Fibroblast of upper back skin (primary cell): ENCODE measurements at regions not wholly inside any gene's neighbourhood (a gene's known extent, or its start where the extent isn't known, plus 50 kb on each side); places are given as distances from the start of the nearest gene placed in this dataset.
"Not testable (repeated sequence)": the region's sequence is repeated elsewhere in the genome, so short reads cannot be mapped to it uniquely, and the experiment has no call there.

Experiments used
- DNase-seq: peaks from one replicate; pipeline ENCODE4 v3.0.0-alpha.2; 2013

DNA sequence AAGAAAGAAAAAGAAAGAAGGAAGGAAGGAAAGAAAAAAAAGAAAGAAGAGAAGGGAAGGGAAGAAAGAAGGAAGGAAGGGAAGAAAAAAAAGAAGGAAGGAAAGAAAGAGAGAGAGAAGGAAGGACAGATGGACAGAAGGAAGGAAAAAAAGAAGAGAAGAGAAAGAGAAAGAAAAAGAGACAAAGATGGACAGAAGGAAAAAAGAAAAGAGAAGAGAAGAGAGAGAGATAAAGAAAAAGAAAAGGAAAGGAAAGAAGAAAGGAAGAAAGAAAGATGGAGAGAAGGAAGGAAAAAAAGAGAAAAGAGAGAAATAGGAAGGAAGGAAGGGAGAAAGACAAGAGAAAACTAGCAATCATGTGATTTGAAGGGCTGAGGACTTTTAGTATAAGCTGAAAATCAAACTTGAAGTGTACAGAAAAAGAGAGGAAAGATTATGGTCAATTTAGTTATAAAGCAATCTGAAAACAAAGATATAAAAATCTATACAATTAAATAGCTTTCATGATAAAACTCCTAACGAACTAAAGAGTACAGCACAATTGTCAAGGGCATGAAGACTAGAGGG, 115.3 kb downstream of the LTN1 start:
- no peak for DNase-seq

GRCh38 chr21:28875078-28875477, 117.6 kb downstream of the LTN1 start:
- no peak for DNase-seq

DNA sequence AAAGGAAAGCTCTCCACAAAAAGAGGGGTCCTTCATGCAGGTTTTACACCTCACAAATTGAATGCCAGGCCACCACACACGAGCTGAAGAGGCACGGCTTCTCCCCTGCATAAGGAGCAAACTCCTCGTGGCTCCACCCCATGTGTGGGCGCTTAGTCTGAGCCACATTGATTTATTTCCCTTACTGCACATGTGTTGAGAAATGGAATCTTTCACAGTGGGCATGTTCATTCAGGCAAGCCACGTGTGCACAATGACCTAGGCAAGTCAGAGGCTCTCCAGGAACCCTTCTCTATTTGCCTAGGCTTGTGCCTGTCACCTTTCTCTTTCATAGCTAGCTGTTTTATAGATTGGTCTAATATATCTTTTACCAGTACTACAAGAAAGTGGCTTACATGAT, 120.5 kb downstream of the LTN1 start:
- DNase-seq, result peak; percentile 12

GRCh38 chr21:28871388-28872010, 121.2 kb downstream of the LTN1 start:
- peak; percentile 32 for DNase-seq

- peak; percentile 65 for DNase-seq
Observed at GRCh38 chr21:28867401-28867800, 125.3 kb downstream of the LTN1 start.

DNA sequence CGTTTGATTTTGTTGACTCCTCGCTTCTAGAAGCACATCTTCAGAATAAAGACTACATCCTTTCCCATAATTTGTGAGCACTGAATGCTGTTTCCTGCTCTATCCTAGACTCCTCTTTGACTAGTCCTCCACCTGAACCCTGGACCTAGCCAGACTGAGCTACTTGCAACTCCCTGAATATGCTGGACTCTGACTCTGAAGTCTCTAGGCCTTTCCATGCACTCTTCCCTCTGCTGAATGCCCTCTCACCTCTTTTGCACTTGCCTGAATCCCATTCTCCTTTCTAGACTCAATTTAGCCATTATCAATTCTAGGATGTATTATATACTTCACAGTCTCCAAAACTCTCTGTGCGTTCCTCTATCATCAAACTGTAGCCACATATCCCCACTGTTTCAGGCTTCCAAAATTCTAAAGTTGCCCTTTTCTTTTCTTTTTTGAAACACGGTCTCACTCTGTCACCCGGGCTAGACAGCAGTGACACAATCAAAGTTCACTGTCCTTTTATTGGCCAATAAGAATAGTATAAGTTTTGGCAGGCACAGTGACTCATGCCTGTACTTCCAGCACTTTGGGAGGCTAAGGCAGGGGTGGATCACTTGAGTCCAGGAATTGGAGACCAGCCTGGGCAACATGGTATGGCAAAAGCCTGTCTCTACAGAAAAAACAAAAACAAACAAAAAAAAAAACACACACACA, 127.0 kb downstream of the LTN1 start:
- no peak for DNase-seq

- DNase-seq, result no peak
Observed at GRCh38 chr21:28858424-28858823, 134.3 kb downstream of the LTN1 start.

DNA sequence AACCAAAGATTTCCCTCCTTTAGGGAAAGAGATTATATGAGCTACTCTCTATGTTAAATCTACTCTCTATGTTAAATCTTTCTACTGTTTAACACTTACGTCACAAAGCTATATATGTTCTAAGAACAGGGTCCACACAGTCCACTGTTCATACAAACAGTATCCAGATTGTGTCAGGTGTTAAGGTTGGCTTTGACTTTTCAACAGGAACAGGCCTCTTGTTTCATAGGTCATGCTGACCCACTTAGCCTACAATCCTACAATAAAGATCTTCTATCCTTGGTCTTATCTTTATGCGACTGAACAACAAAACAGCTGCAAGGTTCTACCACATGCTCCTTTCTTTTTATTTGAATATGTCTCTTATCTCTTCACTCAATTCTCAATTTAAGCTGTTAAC, 134.9 kb downstream of the LTN1 start:
- DNase-seq, result no peak

- DNase-seq, result no peak
Observed at GRCh38 chr21:28856588-28857250, 136.0 kb downstream of the LTN1 start.

DNA sequence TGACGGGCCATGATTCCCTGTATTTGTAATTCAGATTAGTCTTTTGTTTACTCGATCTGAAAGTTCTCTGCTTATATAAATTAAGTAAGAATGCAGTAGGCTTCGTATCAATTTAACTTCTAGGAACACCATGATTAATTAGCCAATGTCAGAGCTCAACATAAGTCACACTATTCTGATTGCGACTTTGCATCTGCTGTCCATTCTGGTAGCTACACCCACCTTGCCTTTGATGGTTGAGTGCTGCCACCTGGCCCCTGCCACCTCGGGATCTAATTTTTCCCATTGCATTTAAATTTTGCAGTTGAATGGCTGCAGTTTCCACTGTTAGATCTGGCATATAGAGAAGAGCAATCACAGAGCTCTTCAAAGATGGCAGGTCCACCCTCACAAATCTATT, 140.0 kb downstream of the LTN1 start:
- no peak for DNase-seq

GRCh38 chr21:28851645-28852044, 141.0 kb downstream of the LTN1 start:
- no peak for DNase-seq

- DNase-seq, result not testable (repeated sequence)
Observed at GRCh38 chr21:28839237-28839636, 153.4 kb downstream of the LTN1 start.

DNA sequence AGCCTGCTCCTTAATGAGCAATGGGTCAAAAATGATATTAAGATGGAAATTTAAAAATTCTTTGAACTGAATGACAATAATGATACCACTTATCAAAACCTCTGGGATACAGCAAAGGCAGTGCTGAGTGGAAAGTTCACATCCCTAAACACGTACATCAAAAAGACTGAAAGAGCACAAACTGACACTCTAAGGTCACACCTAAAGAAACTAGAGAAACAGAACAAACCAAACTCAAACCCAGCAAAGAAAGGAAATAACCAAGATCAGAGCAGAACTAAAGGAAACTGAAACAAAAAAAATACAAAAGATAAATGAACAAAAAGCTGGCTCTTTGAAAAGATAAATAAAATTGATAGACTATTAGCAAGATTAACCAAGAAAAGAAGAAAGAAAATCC, 155.3 kb downstream of the LTN1 start:
- DNase-seq, result not testable (repeated sequence)

- DNase-seq, result not testable (repeated sequence)
Observed at GRCh38 chr21:28836588-28836987, 156.1 kb downstream of the LTN1 start.

DNA sequence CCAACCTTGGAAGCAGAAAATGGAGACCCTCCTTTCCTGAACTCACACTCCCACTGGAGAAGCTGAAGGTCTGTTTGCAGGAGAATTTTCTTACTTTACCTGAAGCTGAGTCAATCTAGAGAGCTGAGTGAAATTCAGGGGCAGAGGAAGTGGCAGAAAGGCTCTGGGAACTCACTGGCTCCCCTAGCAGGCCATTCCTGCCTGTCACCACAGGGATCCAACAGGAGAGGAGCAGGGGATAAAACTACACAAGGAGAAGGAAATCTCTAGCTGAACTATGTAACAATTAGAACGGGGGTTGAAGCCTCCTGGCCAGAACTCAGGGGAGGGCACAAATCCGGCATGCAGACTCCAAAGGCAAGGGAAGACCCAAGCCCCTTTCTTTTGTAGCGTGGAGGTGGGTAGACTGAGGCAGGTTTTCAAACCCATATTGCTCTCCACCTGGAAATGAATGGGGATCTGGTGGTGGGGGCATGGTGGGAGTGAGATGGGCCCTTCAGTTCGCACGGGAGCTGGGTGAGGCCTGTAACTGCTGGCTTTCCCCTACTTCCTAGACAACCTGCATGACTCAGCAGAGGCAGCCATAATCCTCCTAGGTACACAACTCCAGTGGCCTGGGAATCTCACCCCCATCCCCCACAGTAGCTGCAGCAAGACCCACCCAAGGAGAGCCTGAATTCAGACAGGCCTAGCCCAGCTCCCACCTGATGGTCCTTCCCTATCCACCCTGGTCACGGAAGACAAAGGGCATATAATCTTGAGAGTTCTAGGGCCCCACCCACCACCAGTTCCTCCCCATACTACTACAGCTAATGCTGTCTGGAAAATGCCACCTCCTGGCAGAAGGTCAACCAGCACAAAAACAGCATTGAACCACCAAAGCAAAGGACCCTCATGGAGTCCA, 158.1 kb downstream of the LTN1 start:
- no peak for DNase-seq

GRCh38 chr21:28833609-28834008, 159.1 kb downstream of the LTN1 start:
- no peak for DNase-seq

DNA sequence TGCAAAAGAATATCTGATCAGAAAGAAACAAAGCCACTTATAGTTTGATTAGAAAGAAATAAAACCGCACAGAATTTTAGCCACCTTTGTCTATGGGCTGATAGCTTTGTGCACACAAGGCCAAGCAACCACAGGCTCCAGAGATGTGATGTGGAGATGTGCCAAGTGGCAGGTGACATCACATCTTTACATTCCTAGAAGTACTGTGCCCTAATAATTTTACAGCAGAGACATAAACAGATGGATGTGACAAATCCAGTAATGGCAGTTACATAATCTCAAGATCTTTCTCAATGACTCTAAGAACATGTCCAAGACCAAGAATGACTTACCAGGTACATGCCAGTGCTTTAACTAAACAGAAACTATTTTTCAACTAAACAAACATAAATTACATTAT, 159.5 kb downstream of the LTN1 start:
- no peak for DNase-seq

DNA sequence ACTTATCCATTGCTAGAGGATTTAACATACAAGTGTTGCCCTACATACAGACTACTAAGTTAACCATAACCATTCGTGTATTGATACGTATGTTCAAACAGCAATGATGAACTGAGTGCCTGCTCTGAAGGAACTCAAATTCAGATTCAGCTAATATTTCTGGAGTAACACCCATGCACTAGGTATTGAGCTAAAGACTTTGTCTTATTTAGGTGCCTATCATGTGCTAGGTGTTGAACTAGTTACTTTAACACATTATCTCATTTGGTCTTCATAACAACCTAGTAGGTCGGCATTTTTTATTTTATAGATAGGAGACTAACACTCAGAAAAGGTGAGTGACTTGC, 160.0 kb downstream of the LTN1 start:
- DNase-seq, result no peak

- DNase-seq, result no peak
Observed at GRCh38 chr21:28832013-28832714, 160.5 kb downstream of the LTN1 start.

- DNase-seq, result no peak
Observed at GRCh38 chr21:28828981-28829380, 163.7 kb downstream of the LTN1 start.

GRCh38 chr21:28828021-28828420, 164.7 kb downstream of the LTN1 start:
- no peak for DNase-seq

DNA sequence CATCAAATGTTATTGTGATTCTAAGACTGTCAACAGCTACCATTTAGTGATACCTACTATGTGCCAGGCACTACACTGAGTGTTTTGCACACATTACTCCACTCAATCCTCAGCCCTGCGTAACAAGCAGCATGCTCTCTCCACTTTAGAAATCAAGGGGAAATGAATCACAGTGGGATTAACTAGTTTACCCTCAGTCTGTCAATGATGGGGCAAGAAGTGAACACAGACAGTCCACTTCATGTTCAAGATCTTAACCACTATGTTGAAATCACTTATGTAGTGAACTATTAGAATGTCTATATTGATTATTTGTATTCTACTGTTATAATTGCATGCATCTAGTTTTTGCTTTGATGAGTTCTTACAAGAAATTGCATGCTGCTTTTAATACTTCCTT, 165.3 kb downstream of the LTN1 start:
- DNase-seq, result peak; percentile 36
